Skeletal muscle tissue (tissue), 3 donors: ENCODE measurements at regions not wholly inside any gene's neighbourhood (a gene's known extent, or its start where the extent isn't known, plus 50 kb on each side); places are given as distances from the start of the nearest gene placed in this dataset.

Experiments
- H3K27ac ChIP-seq: one replicate; pipeline ENCODE4 v1.7.0; 2013; ENCODE audit warnings: mild to moderate bottlenecking, low read depth, low read length, inconsistent platforms
- H3K27me3 ChIP-seq, 3 donors: one replicate each; pipeline ENCODE4 v1.7.0; 2013; ENCODE audit warnings: low read length in 3 of 3; ENCODE audit not compliant: control insufficient read depth in 3 of 3, insufficient read depth in 3 of 3
- H3K36me3 ChIP-seq, 3 donors: one replicate each; pipeline ENCODE4 v1.7.0; 2013; ENCODE audit warnings: low read length in 3 of 3; ENCODE audit not compliant: control insufficient read depth in 3 of 3, insufficient read depth in 3 of 3
- H3K4me1 ChIP-seq, 3 donors: one replicate each; pipeline ENCODE4 v1.7.0; 2013; ENCODE audit warnings: low read length in 3 of 3, mild to moderate bottlenecking in 3 of 3; ENCODE audit not compliant: control insufficient read depth in 3 of 3, insufficient read depth in 3 of 3
- H3K4me3 ChIP-seq, 3 donors: one replicate each; pipeline ENCODE4 v1.7.0; 2013; ENCODE audit warnings: low read length in 3 of 3
- H3K9ac ChIP-seq, 3 donors: one replicate each; pipeline ENCODE4 v1.7.0; 2013; ENCODE audit warnings: low read length in 3 of 3, mild to moderate bottlenecking in 3 of 3, moderate library complexity in 2 of 3, low read depth in 1 of 3
- H3K9me3 ChIP-seq, 3 donors: one replicate each; pipeline ENCODE4 v1.7.0; 2013; ENCODE audit warnings: low read length in 3 of 3; ENCODE audit not compliant: control insufficient read depth in 3 of 3
- donor health status: Osteomylitis.

DNA sequence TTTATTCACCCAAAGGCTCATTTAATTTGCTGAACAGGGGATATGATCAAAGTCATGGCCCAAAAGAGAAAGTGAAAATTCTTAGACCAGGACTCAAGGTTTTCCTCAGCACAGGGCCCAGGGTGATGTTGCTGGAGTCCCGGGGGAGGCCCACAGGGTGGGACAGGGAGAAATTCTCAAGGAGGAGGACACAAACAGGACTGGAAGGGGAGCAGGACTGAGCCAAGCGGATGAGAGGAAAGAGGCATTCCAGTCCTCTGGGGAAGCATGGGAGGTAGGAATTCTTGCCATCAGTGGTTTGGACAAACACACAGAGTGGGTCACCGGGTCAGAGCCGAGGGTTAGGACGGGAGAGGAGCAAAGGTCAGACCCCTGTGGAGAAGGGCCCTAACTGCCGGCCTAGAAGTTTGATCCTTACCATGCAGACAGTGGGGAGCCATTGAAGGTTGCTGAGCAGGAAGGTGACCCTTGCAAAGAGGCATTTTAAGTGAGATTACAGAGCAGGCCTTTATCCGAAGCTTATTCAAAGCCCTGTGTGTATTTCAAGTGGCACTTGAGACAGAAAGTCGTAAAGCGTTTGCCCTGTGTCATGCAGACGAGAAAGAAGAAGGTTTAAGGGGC, 68.4 kb upstream of the PTGR2 start:
- Histone ChIP-seq H3K9me3 (no peaks in the 10 kb centered on the region), H3K27ac (peak overlapping the region; percentile 94), H3K36me3 (peaks cover 0 to 4% (median 0%) of the 10 kb centered on the region in 3 donors), H3K9ac (peak overlapping the region; percentile 2 to 98 (median 27)), H3K4me1 (peaks cover 59 to 61% (median 60%) of the 10 kb centered on the region in 3 donors), H3K4me3 (peak overlapping the region in 2 of 3 donors; percentile 12 to 29), H3K27me3 (no peaks in the 10 kb centered on the region)

DNA sequence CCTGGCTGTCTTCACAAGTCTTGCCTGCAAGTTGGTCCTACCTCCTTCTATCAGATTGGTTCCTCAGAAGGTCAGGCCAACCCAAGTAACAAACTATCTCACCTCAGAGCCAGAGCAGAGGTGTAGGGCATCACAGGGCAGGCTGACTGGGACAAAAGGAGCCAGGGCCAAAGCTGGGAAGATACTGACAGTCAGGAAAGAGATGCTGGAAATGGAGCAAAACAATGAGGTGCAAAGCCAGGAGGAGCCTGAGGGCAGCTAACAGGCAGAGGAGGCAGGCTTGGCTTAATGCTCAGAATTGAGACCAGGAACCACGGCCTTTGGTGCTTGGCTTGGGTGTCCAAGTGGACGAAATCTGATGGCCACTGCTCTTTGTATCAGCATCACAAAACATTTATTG, 68.4 kb upstream of the PNMA1 start:
- Histone ChIP-seq H3K27ac (peak overlapping the region; percentile 94), H3K9ac (peak overlapping the region in 1 of 3 donors; percentile 27)

GRCh38 chr14:73780896-73781295, 66.7 kb upstream of the PNMA1 start:
- no peak overlapping the region for H3K9ac ChIP-seq
- no peaks in the 10 kb centered on the region for H3K9me3 ChIP-seq
- no peak overlapping the region for H3K4me3 ChIP-seq
- H3K4me1 ChIP-seq: peaks cover 61 to 66% (median 66%) of the 10 kb centered on the region in 3 donors
- H3K27me3 ChIP-seq: no peaks in the 10 kb centered on the region
- peaks cover 0 to 4% (median 0%) of the 10 kb centered on the region in 3 donors for H3K36me3 ChIP-seq
- H3K27ac ChIP-seq: no peak overlapping the region

More for the DNA sequence above, 68.4 kb upstream of the PNMA1 start:
- Histone ChIP-seq H3K4me1 (peaks cover 55 to 61% (median 56%) of the 10 kb centered on the region in 3 donors), H3K27me3 (no peaks in the 10 kb centered on the region), H3K36me3 (peaks cover 0 to 4% (median 0%) of the 10 kb centered on the region in 3 donors), H3K9me3 (no peaks in the 10 kb centered on the region), H3K4me3 (no peak overlapping the region)

DNA sequence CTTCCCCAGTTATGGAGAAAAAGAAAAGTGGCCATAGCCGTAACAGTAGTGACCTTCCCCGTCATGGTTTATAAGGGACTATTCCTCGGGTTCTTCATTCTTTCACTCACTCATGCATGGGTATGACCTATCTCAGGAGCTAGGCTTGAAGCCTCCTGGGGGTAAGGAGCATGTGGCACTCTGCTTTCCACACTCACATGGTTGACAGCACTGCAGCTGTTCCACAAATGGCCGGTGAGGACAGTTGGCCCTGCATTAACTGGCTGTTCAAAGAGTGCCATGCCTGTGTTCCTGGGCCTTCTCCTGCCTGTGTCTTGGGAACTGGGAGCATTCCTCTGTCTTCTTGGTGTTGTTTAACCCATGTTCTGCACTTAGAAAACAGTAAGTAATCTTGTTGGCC, 66.2 kb upstream of the PNMA1 start:
- peaks cover 61 to 66% (median 66%) of the 10 kb centered on the region in 3 donors for H3K4me1 ChIP-seq
- no peaks in the 10 kb centered on the region for H3K27me3 ChIP-seq
- no peaks in the 10 kb centered on the region for H3K9me3 ChIP-seq
- H3K27ac ChIP-seq: no peak overlapping the region
- H3K36me3 ChIP-seq: peaks cover 0 to 4% (median 0%) of the 10 kb centered on the region in 3 donors
- peak overlapping the region in 1 of 3 donors; percentile 14 for H3K4me3 ChIP-seq
- H3K9ac ChIP-seq: no peak overlapping the region

DNA sequence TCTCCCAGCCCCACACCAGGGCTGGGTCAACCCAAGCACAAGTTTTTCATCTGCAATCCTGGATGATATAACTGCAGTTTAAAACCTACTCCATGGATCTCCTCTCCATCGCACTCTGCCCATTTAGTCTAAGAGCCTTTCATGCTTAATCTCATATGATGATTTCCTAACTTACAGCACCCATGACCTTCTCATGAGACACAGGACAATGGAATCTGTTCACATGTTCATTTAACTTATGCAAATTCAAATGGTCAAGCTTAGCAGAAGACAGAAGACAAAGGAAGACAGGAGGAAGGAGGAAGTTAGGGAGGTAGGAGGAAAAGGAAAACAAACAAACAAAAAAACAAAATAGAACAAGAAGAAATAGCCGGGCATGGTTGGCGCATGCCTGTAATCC, 64.6 kb upstream of the PNMA1 start:
- no peaks in the 10 kb centered on the region for H3K9me3 ChIP-seq
- no peak overlapping the region for H3K27ac ChIP-seq
- no peaks in the 10 kb centered on the region for H3K27me3 ChIP-seq
- peaks cover 0 to 4% (median 0%) of the 10 kb centered on the region in 3 donors for H3K36me3 ChIP-seq
- H3K4me3 ChIP-seq: no peak overlapping the region
- peaks cover 59 to 66% (median 66%) of the 10 kb centered on the region in 3 donors for H3K4me1 ChIP-seq
- peak overlapping the region in 1 of 3 donors; percentile 40 for H3K9ac ChIP-seq

DNA sequence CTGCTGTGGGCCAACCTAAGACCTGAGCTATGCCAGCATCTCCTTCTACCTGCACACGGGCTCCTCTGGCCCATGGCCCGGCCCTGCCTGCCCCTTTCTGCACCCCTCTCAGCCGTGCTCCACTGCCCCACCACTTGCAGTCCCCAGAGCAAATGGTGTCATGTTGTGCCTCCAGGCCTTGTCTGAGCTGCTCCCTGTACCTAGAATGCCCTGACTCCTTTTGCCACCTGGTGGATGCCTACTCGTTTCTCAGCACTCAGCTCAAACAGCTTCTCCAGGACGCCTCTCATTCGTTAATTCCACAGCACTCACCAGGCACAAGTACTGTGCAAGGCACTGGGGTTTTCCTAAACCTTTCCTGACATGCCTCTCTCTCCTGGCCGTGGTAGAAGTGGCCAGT, 63.2 kb upstream of the PNMA1 start:
- Histone ChIP-seq H3K36me3 (no peaks in the 10 kb centered on the region), H3K4me1 (peaks cover 46 to 59% (median 53%) of the 10 kb centered on the region in 3 donors), H3K9me3 (no peaks in the 10 kb centered on the region), H3K27ac (no peak overlapping the region), H3K27me3 (no peaks in the 10 kb centered on the region), H3K9ac (peak overlapping the region in 1 of 3 donors; percentile 57), H3K4me3 (no peak overlapping the region)

- Histone ChIP-seq H3K27me3 (no peaks in the 10 kb centered on the region), H3K9ac (no peak overlapping the region), H3K9me3 (no peaks in the 10 kb centered on the region), H3K4me1 (peaks cover 57 to 71% (median 62%) of the 10 kb centered on the region in 3 donors), H3K36me3 (peaks cover 0 to 2% (median 0%) of the 10 kb centered on the region in 3 donors), H3K4me3 (no peak overlapping the region), H3K27ac (peak overlapping the region; percentile 12)
Observed at GRCh38 chr14:73776194-73776537, 62.0 kb upstream of the PNMA1 start.

GRCh38 chr14:73775339-73776193, 61.4 kb upstream of the PNMA1 start:
- Histone ChIP-seq H3K36me3 (peaks cover 0 to 2% (median 0%) of the 10 kb centered on the region in 3 donors), H3K9ac (peak overlapping the region in 2 of 3 donors; percentile 12 to 70), H3K9me3 (no peaks in the 10 kb centered on the region), H3K27me3 (no peaks in the 10 kb centered on the region), H3K4me1 (peaks cover 59 to 72% (median 66%) of the 10 kb centered on the region in 3 donors), H3K4me3 (peak overlapping the region in 2 of 3 donors; percentile 31 to 33), H3K27ac (peak overlapping the region; percentile 12)

- H3K27me3 ChIP-seq: no peaks in the 10 kb centered on the region
- H3K9me3 ChIP-seq: no peaks in the 10 kb centered on the region
- H3K27ac ChIP-seq: peak overlapping the region; percentile 12
- H3K9ac ChIP-seq: peak overlapping the region in 1 of 3 donors; percentile 70
- H3K4me1 ChIP-seq: peaks cover 57 to 71% (median 65%) of the 10 kb centered on the region in 3 donors
- H3K4me3 ChIP-seq: no peak overlapping the region
- H3K36me3 ChIP-seq: peaks cover 0 to 2% (median 0%) of the 10 kb centered on the region in 3 donors
Observed at GRCh38 chr14:73774671-73775070, 60.5 kb upstream of the PNMA1 start.

DNA sequence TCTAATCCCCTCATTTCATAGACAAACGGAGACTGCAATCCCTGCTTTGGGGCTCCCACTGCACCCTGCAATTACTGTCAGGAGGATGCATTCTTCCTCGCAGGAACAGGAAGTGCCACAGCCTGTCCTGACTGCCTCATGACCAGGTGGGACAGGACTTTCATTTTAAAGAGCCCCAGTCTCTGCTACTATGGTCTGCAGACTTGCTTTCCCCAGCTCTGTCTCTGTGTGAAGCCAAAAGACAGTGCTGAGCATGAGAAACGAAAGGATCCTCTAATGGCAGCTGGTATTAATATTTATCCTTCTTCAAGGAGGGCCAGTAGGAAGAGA, 60.0 kb upstream of the PNMA1 start:
- H3K27ac ChIP-seq: peak overlapping the region; percentile 12
- H3K27me3 ChIP-seq: no peaks in the 10 kb centered on the region
- peak overlapping the region in 1 of 3 donors; percentile 14 for H3K4me3 ChIP-seq
- H3K9me3 ChIP-seq: no peaks in the 10 kb centered on the region
- peaks cover 0 to 2% (median 0%) of the 10 kb centered on the region in 3 donors for H3K36me3 ChIP-seq
- H3K4me1 ChIP-seq: peaks cover 58 to 73% (median 68%) of the 10 kb centered on the region in 3 donors
- peak overlapping the region in 2 of 3 donors; percentile 33 to 70 for H3K9ac ChIP-seq
